ENCODE measurements at regions not wholly inside any gene's neighbourhood (a gene's known extent, or its start where the extent isn't known, plus 50 kb on each side); places are given as distances from the start of the nearest gene placed in this dataset.

GRCh38 chr19:31838163-31838815 is 489.1 kb upstream of the TSHZ3 start:
- no peak for TF ChIP-seq FOXA1 (IDR thresholded peaks at IDR 0.05)
- TF ChIP-seq TAF1 (conservative IDR thresholded peaks at IDR 0.05) = no peak
- no peak for TF ChIP-seq CTCF (IDR thresholded peaks at IDR 0.05; ENCODE audit: low read depth, low read length, missing input control)
- no peak for TF ChIP-seq GABPA (IDR thresholded peaks at IDR 0.05 in 1 of 2, conservative IDR thresholded peaks at IDR 0.05 in 1 of 2)
- TF ChIP-seq ATF3 (IDR thresholded peaks at IDR 0.05) = no peak
- TF ChIP-seq RAD21 (IDR thresholded peaks at IDR 0.05) = no peak
- TF ChIP-seq HNF4A (conservative IDR thresholded peaks at IDR 0.05) = no peak
- TF ChIP-seq REST (IDR thresholded peaks at IDR 0.05) = no peak
